NCI-H2227 (cell line): ENCODE measurements at regions not wholly inside any gene's neighbourhood (a gene's known extent, or its start where the extent isn't known, plus 50 kb on each side); places are given as distances from the start of the nearest gene placed in this dataset.

Experiments
- DNase-seq: peaks from one replicate; lab custom pipeline; 2025; ENCODE audit not compliant: unreplicated experiment; lab: John Stamatoyannopoulos, UW

DNA sequence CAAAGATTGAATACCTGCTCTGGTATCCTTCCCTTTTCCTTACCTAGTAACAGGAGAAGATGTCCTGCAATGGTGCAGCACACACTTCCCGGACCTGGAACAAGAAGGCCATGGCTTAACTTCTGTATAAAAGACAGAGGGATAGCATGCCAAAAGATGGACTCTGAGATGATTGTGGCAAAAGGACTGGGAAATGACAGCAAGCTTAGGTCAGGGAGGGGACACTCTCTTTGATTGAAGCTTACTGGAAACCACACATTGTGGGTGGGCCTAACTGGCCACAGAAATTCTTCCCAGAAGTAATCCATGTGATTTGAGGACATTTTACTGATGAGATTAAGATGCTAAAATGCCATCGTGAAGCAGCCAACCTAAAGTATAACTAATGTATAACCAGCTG, 71.0 kb upstream of the OTUD4 start:
- DNase-seq, result no peak

DNA sequence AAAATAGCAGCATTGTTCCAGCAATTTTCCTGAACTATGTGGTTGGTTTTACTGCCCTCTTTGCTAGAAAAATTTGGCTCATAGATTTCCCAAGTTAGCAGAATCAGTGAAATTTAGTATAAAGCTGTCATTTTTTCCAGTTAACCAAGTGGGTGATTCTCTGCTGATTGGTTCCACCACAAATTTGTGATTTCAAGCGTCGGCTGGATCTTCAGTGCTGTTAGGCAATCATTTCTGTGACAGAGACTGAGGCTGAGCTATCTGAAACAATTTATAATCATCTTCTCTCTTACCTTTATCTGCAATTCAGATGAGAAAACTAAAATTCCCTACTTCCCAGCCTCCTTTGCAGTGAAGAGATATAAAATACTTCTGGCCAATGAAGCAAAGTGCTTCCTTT, 68.6 kb upstream of the OTUD4 start:
- no peak for DNase-seq

GRCh38 chr4:145248502-145248901, 68.1 kb upstream of the OTUD4 start:
- DNase-seq, result no peak

GRCh38 chr4:145234091-145234706, 53.8 kb upstream of the OTUD4 start:
- DNase-seq, result peak; percentile 4

GRCh38 chr4:145231906-145232700, 51.7 kb upstream of the OTUD4 start:
- no peak for DNase-seq

DNA sequence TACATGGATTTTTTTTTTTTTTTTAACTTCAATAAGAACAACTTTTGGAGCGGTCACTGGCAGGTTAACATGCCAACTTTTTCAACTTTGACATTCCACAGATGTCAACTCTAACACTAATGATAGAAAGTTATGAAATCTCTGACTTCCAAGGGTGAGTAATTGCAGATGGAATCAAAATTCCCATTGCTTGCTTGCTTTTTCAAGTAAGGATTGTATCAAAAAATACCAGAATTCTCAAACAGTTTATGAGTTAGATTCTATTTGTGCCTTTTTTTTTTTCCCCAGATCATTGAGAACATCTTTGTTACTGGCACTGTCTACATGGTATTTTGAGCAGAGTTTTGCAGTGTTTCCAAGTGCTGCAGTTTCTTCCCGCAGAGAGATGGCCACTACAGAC, 50.3 kb upstream of the OTUD4 start:
- no peak for DNase-seq
